Transverse colon (tissue), 4 donors: ENCODE measurements at regions not wholly inside any gene's neighbourhood (a gene's known extent, or its start where the extent isn't known, plus 50 kb on each side); places are given as distances from the start of the nearest gene placed in this dataset.

Source experiments
- EP300 ChIP-seq: sonication (generic); formaldehyde crosslinking; IDR thresholded peaks from one replicate; pipeline ENCODE4 v1.6.1; 2017; ENCODE audit warnings: antibody characterized with exemption, low read depth
- POLR2A ChIP-seq: fragments of 450-650 bp; IDR thresholded peaks from one replicate; pipeline ENCODE4 v1.6.1; 2016; ENCODE audit warnings: antibody characterized with exemption, mild to moderate bottlenecking, moderate library complexity
- POLR2AphosphoS5 ChIP-seq, 3 donors: sonication (generic); formaldehyde crosslinking; IDR thresholded peaks; one replicate each; pipeline ENCODE4 v1.6.1; 2016; ENCODE audit warnings: antibody characterized with exemption in 3 of 3
- TF ChIP-seq, protein P1 (sequence below), 5 experiments: fragments of 200-600 bp in 3 of 5; fragments of 450-650 bp in 2 of 5; sonication (generic) in 3 of 5; IDR thresholded peaks; 1 replicate in 2 of 5; 2 replicates in 3 of 5; pipeline ENCODE4 v1.5.1; 2016 to 2017; ENCODE audit warnings: antibody characterized with exemption in 5 of 5, inconsistent platforms in 3 of 5, mild to moderate bottlenecking in 2 of 5, moderate library complexity in 1 of 5

DNA sequence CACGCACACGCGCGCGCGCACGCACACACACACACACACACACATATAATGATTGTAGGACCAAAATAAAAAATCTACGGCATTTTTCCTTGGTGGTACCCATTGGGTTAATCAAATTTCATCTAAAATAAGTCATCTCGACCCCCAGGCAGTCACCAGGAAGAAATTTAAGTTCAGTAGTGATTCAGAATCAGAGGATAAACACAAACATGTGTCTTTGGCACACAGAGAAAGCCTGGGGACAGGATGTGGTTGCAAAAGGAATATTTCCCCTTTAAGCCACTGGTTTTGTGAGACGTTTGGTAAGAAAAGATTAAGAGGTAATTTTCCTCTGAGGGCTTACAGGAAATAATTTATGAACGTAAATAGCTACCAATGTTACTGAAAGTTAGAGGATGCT is 171.6 kb upstream of the PIEZO2 start:
- TF ChIP-seq, protein P1, sequence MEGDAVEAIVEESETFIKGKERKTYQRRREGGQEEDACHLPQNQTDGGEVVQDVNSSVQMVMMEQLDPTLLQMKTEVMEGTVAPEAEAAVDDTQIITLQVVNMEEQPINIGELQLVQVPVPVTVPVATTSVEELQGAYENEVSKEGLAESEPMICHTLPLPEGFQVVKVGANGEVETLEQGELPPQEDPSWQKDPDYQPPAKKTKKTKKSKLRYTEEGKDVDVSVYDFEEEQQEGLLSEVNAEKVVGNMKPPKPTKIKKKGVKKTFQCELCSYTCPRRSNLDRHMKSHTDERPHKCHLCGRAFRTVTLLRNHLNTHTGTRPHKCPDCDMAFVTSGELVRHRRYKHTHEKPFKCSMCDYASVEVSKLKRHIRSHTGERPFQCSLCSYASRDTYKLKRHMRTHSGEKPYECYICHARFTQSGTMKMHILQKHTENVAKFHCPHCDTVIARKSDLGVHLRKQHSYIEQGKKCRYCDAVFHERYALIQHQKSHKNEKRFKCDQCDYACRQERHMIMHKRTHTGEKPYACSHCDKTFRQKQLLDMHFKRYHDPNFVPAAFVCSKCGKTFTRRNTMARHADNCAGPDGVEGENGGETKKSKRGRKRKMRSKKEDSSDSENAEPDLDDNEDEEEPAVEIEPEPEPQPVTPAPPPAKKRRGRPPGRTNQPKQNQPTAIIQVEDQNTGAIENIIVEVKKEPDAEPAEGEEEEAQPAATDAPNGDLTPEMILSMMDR (IDR thresholded peaks at IDR 0.05): no peak
- TF ChIP-seq POLR2A: no peak
- no peak for TF ChIP-seq EP300
- TF ChIP-seq POLR2AphosphoS5 (IDR thresholded peaks at IDR 0.05): no peak
